ENCODE measurements at regions not wholly inside any gene's neighbourhood (a gene's known extent, or its start where the extent isn't known, plus 50 kb on each side); places are given as distances from the start of the nearest gene placed in this dataset.

- Histone ChIP-seq H3K4me3 (ENCODE audit: low read depth in 1 of 5, low read length in 5 of 5) (no peak overlapping the region), H3K27me3 (ENCODE audit: control insufficient read depth in 5 of 5, insufficient read depth in 4 of 5, low read length in 5 of 5) (peaks cover 0 to 5% (median 0%) of the 10 kb centered on the region in 5 donors), H3K9me3 (ENCODE audit: control insufficient read depth in 5 of 5, low read length in 5 of 5) (peaks cover 0 to 2% (median 0%) of the 10 kb centered on the region in 5 donors), H3K27ac (ENCODE audit: low read depth, low read length) (no peak overlapping the region), H3K4me1 (ENCODE audit: control insufficient read depth in 5 of 5, insufficient read depth in 5 of 5, low read length in 5 of 5) (no peaks in the 10 kb centered on the region), H3K9ac (ENCODE audit: low read length in 5 of 5) (no peak overlapping the region), H3K36me3 (ENCODE audit: control insufficient read depth in 5 of 5, insufficient read depth in 5 of 5, low read length in 5 of 5) (no peaks in the 10 kb centered on the region)
Observed at GRCh38 chr16:51085271-51085670, 65.8 kb downstream of the SALL1 start.

- Histone ChIP-seq H3K27me3 (ENCODE audit: control insufficient read depth in 5 of 5, insufficient read depth in 4 of 5, low read length in 5 of 5) (peaks cover 0 to 3% (median 0%) of the 10 kb centered on the region in 5 donors), H3K27ac (ENCODE audit: low read depth, low read length) (no peak overlapping the region), H3K9ac (ENCODE audit: low read length in 5 of 5) (no peak overlapping the region), H3K4me3 (ENCODE audit: low read depth in 1 of 5, low read length in 5 of 5) (no peak overlapping the region), H3K4me1 (ENCODE audit: control insufficient read depth in 5 of 5, insufficient read depth in 5 of 5, low read length in 5 of 5) (no peaks in the 10 kb centered on the region), H3K36me3 (ENCODE audit: control insufficient read depth in 5 of 5, insufficient read depth in 5 of 5, low read length in 5 of 5) (no peaks in the 10 kb centered on the region), H3K9me3 (ENCODE audit: control insufficient read depth in 5 of 5, low read length in 5 of 5) (peaks cover 0 to 2% (median 0%) of the 10 kb centered on the region in 5 donors)
Observed at GRCh38 chr16:51084074-51084928, 66.8 kb downstream of the SALL1 start.

GRCh38 chr16:51072591-51072990 is 78.5 kb downstream of the SALL1 start:
- Histone ChIP-seq H3K27me3 (ENCODE audit: control insufficient read depth in 5 of 5, insufficient read depth in 4 of 5, low read length in 5 of 5) (peaks cover 0 to 8% (median 0%) of the 10 kb centered on the region in 5 donors), H3K9me3 (ENCODE audit: control insufficient read depth in 5 of 5, low read length in 5 of 5) (peaks cover 0 to 1% (median 0%) of the 10 kb centered on the region in 5 donors), H3K4me3 (ENCODE audit: low read depth in 1 of 5, low read length in 5 of 5) (no peak overlapping the region), H3K27ac (ENCODE audit: low read depth, low read length) (no peak overlapping the region), H3K9ac (ENCODE audit: low read length in 5 of 5) (no peak overlapping the region), H3K36me3 (ENCODE audit: control insufficient read depth in 5 of 5, insufficient read depth in 5 of 5, low read length in 5 of 5) (no peaks in the 10 kb centered on the region), H3K4me1 (ENCODE audit: control insufficient read depth in 5 of 5, insufficient read depth in 5 of 5, low read length in 5 of 5) (no peaks in the 10 kb centered on the region)

- Histone ChIP-seq H3K4me3 (ENCODE audit: low read depth in 1 of 5, low read length in 5 of 5) (no peak overlapping the region), H3K36me3 (ENCODE audit: control insufficient read depth in 5 of 5, insufficient read depth in 5 of 5, low read length in 5 of 5) (no peaks in the 10 kb centered on the region), H3K27me3 (ENCODE audit: control insufficient read depth in 5 of 5, insufficient read depth in 4 of 5, low read length in 5 of 5) (peaks cover 0 to 8% (median 0%) of the 10 kb centered on the region in 5 donors), H3K27ac (ENCODE audit: low read depth, low read length) (no peak overlapping the region), H3K9ac (ENCODE audit: low read length in 5 of 5) (no peak overlapping the region), H3K9me3 (ENCODE audit: control insufficient read depth in 5 of 5, low read length in 5 of 5) (no peaks in the 10 kb centered on the region), H3K4me1 (ENCODE audit: control insufficient read depth in 5 of 5, insufficient read depth in 5 of 5, low read length in 5 of 5) (no peaks in the 10 kb centered on the region)
Observed at GRCh38 chr16:51071326-51071725, 79.7 kb downstream of the SALL1 start.

- H3K9ac ChIP-seq (ENCODE audit: low read length in 5 of 5) = no peak overlapping the region
- no peak overlapping the region for H3K27ac ChIP-seq (ENCODE audit: low read depth, low read length)
- H3K4me3 ChIP-seq (ENCODE audit: low read depth in 1 of 5, low read length in 5 of 5) = no peak overlapping the region
- no peaks in the 10 kb centered on the region for H3K4me1 ChIP-seq (ENCODE audit: control insufficient read depth in 5 of 5, insufficient read depth in 5 of 5, low read length in 5 of 5)
- H3K9me3 ChIP-seq (ENCODE audit: control insufficient read depth in 5 of 5, low read length in 5 of 5) = no peaks in the 10 kb centered on the region
- H3K36me3 ChIP-seq (ENCODE audit: control insufficient read depth in 5 of 5, insufficient read depth in 5 of 5, low read length in 5 of 5) = no peaks in the 10 kb centered on the region
- peaks cover 0 to 8% (median 0%) of the 10 kb centered on the region in 5 donors for H3K27me3 ChIP-seq (ENCODE audit: control insufficient read depth in 5 of 5, insufficient read depth in 4 of 5, low read length in 5 of 5)
Observed at GRCh38 chr16:51067352-51067751, 83.7 kb downstream of the SALL1 start.

GRCh38 chr16:51062039-51062438 is 89.0 kb downstream of the SALL1 start:
- no peak overlapping the region for H3K4me3 ChIP-seq (ENCODE audit: low read depth in 1 of 5, low read length in 5 of 5)
- H3K27me3 ChIP-seq (ENCODE audit: control insufficient read depth in 5 of 5, insufficient read depth in 4 of 5, low read length in 5 of 5) = peaks cover 0 to 3% (median 0%) of the 10 kb centered on the region in 5 donors
- no peak overlapping the region for H3K27ac ChIP-seq (ENCODE audit: low read depth, low read length)
- H3K9me3 ChIP-seq (ENCODE audit: control insufficient read depth in 5 of 5, low read length in 5 of 5) = no peaks in the 10 kb centered on the region
- no peak overlapping the region for H3K9ac ChIP-seq (ENCODE audit: low read length in 5 of 5)
- no peaks in the 10 kb centered on the region for H3K4me1 ChIP-seq (ENCODE audit: control insufficient read depth in 5 of 5, insufficient read depth in 5 of 5, low read length in 5 of 5)
- no peaks in the 10 kb centered on the region for H3K36me3 ChIP-seq (ENCODE audit: control insufficient read depth in 5 of 5, insufficient read depth in 5 of 5, low read length in 5 of 5)

GRCh38 chr16:51061328-51061727 is 89.7 kb downstream of the SALL1 start:
- H3K36me3 ChIP-seq (ENCODE audit: control insufficient read depth in 5 of 5, insufficient read depth in 5 of 5, low read length in 5 of 5) = no peaks in the 10 kb centered on the region
- H3K27me3 ChIP-seq (ENCODE audit: control insufficient read depth in 5 of 5, insufficient read depth in 4 of 5, low read length in 5 of 5) = peaks cover 0 to 8% (median 3%) of the 10 kb centered on the region in 5 donors
- no peak overlapping the region for H3K9ac ChIP-seq (ENCODE audit: low read length in 5 of 5)
- no peak overlapping the region for H3K27ac ChIP-seq (ENCODE audit: low read depth, low read length)
- H3K4me3 ChIP-seq (ENCODE audit: low read depth in 1 of 5, low read length in 5 of 5) = no peak overlapping the region
- no peaks in the 10 kb centered on the region for H3K4me1 ChIP-seq (ENCODE audit: control insufficient read depth in 5 of 5, insufficient read depth in 5 of 5, low read length in 5 of 5)
- no peaks in the 10 kb centered on the region for H3K9me3 ChIP-seq (ENCODE audit: control insufficient read depth in 5 of 5, low read length in 5 of 5)

GRCh38 chr16:51057969-51058337 is 93.1 kb downstream of the SALL1 start:
- Histone ChIP-seq H3K27me3 (ENCODE audit: control insufficient read depth in 5 of 5, insufficient read depth in 4 of 5, low read length in 5 of 5) (peaks cover 0 to 8% (median 6%) of the 10 kb centered on the region in 5 donors), H3K27ac (ENCODE audit: low read depth, low read length) (no peak overlapping the region), H3K9ac (ENCODE audit: low read length in 5 of 5) (no peak overlapping the region), H3K4me3 (ENCODE audit: low read depth in 1 of 5, low read length in 5 of 5) (no peak overlapping the region), H3K36me3 (ENCODE audit: control insufficient read depth in 5 of 5, insufficient read depth in 5 of 5, low read length in 5 of 5) (no peaks in the 10 kb centered on the region), H3K9me3 (ENCODE audit: control insufficient read depth in 5 of 5, low read length in 5 of 5) (no peaks in the 10 kb centered on the region), H3K4me1 (ENCODE audit: control insufficient read depth in 5 of 5, insufficient read depth in 5 of 5, low read length in 5 of 5) (peaks cover 0 to 9% (median 0%) of the 10 kb centered on the region in 5 donors)

- Histone ChIP-seq H3K4me1 (ENCODE audit: control insufficient read depth in 5 of 5, insufficient read depth in 5 of 5, low read length in 5 of 5) (peaks cover 0 to 9% (median 0%) of the 10 kb centered on the region in 5 donors), H3K4me3 (ENCODE audit: low read depth in 1 of 5, low read length in 5 of 5) (no peak overlapping the region), H3K27me3 (ENCODE audit: control insufficient read depth in 5 of 5, insufficient read depth in 4 of 5, low read length in 5 of 5) (peaks cover 0 to 8% (median 6%) of the 10 kb centered on the region in 5 donors), H3K27ac (ENCODE audit: low read depth, low read length) (no peak overlapping the region), H3K9me3 (ENCODE audit: control insufficient read depth in 5 of 5, low read length in 5 of 5) (no peaks in the 10 kb centered on the region), H3K36me3 (ENCODE audit: control insufficient read depth in 5 of 5, insufficient read depth in 5 of 5, low read length in 5 of 5) (no peaks in the 10 kb centered on the region), H3K9ac (ENCODE audit: low read length in 5 of 5) (no peak overlapping the region)
Observed at GRCh38 chr16:51057102-51057793, 93.8 kb downstream of the SALL1 start.

- Histone ChIP-seq H3K27ac (ENCODE audit: low read depth, low read length) (no peak overlapping the region), H3K4me3 (ENCODE audit: low read depth in 1 of 5, low read length in 5 of 5) (no peak overlapping the region), H3K9ac (ENCODE audit: low read length in 5 of 5) (no peak overlapping the region), H3K9me3 (ENCODE audit: control insufficient read depth in 5 of 5, low read length in 5 of 5) (no peaks in the 10 kb centered on the region), H3K4me1 (ENCODE audit: control insufficient read depth in 5 of 5, insufficient read depth in 5 of 5, low read length in 5 of 5) (peaks cover 0 to 9% (median 0%) of the 10 kb centered on the region in 5 donors), H3K36me3 (ENCODE audit: control insufficient read depth in 5 of 5, insufficient read depth in 5 of 5, low read length in 5 of 5) (no peaks in the 10 kb centered on the region), H3K27me3 (ENCODE audit: control insufficient read depth in 5 of 5, insufficient read depth in 4 of 5, low read length in 5 of 5) (peaks cover 0 to 8% (median 6%) of the 10 kb centered on the region in 5 donors)
Observed at GRCh38 chr16:51056331-51056730, 94.7 kb downstream of the SALL1 start.
